NCI-H1436 (cell line): ENCODE measurements at regions not wholly inside any gene's neighbourhood (a gene's known extent, or its start where the extent isn't known, plus 50 kb on each side); places are given as distances from the start of the nearest gene placed in this dataset.

ENCODE experiments used
- DNase-seq: peaks from one replicate; lab custom pipeline; 2025; lab: John Stamatoyannopoulos, UW

DNA sequence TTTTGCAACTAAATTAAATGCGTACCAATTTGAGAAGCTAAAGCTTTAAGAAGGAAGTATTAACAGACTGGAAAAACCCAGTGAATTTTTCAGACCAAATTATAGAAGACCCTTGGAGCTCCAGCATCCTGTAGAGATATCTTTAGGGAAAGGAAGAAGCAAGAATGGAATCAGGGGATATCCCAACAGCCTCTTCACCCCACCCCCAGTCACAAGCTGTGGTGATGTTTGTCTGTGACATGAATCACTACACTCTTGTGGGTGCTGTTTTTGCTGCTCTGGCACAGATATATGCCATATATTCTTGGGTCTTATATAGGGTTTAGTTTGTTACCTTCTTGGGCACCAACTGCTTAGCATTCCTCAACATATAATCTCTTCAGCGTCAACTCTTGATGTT, 78.5 kb upstream of the BCL6 start:
- DNase-seq: no peak

- no peak for DNase-seq
Measured at GRCh38 chr3:187827723-187828122, 82.5 kb upstream of the BCL6 start.

DNA sequence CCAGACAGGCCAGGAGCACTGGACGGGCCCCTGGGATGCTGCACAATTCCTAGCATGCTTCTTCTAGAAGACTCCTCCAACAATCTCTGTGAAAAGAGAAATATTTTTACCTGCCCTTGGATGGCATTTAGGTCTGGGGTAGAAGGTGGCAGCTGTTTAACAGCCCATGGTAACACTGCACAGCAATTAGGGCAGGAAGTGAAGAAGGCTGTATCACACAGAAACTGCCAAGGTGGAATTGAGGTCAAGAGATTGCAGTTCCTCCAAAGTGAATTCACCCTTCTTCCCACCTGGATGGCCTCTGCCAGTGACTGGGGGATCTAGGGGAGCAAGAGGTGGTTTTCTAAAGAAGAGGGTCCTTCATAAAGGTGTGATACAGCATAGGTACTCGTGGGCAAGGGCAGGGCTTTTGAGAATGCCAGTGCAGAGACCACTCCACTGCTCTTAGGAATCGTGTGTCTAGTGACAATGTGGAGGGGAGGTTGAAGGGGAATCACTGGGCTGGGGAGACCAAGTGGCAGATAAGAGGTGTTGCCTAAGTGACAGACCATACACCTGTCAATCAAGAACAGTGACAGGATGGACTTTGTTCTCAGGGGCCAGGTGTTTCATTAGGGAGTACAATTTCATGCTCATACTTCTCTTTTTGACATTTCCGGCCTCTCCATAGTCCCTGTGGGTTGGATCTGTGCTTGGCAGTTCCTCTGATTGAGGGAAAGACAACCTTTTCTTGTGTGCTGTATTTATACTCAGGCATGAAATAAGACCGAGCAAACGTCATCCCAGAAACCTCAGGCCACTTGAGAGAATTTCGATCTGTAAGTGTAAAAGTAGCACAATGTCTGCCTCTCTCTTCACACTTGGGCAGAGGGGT, 83.5 kb upstream of the BCL6 start:
- peak; percentile 32 for DNase-seq

DNA sequence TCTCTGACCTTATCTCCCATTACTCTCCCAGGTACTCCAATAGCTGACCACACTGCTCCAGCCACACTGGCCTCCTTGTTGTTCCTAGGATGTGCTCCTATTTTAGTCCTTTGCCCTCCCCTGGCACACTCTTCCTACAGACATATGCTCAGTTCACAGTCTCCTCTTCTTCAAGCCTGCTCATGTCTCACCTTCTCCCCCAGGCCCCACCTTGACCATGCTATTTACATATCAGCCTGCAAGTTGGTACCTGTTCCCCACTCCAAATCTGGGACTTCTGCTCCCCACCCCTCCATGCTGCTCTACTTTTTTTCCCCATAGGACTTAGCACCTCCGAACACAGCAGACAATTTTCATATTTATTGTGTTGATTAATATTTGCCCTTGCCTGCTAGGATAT, 84.9 kb upstream of the BCL6 start:
- no peak for DNase-seq

DNA sequence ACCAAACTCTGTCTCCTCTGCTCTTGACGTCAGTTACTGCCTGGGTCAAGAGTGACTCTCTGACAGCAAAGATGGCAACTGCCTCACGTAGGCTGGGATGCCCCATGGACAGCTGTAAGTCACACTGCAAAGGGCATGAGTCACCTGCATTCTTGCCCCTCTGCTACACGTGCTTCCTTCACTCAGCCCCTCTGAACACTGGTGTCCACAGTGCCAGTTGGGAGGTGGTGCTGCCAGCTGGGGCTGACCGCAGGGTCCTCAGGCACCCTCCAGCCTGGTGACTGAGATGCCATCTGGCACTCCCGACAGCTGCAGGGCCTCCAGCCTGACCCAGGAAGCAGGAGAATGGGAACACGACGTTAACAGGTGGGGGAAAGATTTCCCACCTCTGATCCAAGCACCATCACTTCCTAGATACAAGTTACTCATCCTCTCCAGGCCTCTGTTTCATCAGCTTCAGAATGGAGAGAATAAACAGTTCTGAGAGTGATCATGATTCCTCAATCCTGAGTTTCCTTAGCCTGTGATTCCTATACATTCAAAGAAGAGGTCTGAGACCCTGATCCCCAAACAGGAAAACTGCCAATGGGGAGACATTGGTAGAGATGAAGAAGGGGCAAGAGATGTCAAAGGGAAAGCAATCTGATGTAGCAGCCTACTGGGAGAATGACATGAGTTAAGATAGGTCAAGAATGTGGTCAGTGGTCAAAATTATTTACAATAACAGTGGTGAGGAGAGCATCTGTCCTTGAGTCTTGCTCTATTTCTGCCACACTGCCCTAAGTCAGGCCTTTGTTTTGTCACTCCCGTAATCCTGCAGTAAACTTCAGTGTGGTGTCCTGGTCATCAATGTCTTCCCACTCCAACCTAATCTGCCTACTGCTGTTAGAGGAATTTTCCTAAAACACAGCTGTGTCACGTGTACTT, 86.1 kb upstream of the BCL6 start:
- no peak for DNase-seq

- no peak for DNase-seq
Measured at GRCh38 chr3:187832202-187832601, 86.9 kb upstream of the BCL6 start.

DNA sequence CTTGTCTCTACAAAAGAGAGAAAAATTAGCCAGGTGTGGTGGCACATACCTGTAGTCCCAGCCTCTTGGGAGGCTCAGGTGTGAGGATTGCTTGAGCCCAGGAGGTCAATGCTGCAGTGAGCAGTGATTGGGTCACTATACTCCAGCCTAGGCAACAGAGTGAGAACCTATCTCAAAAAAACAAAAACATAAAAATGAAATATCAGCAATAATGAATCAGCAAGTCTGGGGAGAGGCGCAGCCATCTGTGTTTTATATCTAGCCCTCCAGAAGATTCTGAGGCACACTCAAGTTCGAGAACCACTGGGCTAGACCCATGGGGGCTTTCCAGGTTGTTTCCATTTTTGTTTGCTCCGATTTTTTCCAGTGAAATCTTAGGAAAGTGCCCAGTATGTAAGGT, 88.1 kb upstream of the BCL6 start:
- DNase-seq: no peak

- no peak for DNase-seq
Measured at GRCh38 chr3:187833799-187834578, 88.7 kb upstream of the BCL6 start.

DNA sequence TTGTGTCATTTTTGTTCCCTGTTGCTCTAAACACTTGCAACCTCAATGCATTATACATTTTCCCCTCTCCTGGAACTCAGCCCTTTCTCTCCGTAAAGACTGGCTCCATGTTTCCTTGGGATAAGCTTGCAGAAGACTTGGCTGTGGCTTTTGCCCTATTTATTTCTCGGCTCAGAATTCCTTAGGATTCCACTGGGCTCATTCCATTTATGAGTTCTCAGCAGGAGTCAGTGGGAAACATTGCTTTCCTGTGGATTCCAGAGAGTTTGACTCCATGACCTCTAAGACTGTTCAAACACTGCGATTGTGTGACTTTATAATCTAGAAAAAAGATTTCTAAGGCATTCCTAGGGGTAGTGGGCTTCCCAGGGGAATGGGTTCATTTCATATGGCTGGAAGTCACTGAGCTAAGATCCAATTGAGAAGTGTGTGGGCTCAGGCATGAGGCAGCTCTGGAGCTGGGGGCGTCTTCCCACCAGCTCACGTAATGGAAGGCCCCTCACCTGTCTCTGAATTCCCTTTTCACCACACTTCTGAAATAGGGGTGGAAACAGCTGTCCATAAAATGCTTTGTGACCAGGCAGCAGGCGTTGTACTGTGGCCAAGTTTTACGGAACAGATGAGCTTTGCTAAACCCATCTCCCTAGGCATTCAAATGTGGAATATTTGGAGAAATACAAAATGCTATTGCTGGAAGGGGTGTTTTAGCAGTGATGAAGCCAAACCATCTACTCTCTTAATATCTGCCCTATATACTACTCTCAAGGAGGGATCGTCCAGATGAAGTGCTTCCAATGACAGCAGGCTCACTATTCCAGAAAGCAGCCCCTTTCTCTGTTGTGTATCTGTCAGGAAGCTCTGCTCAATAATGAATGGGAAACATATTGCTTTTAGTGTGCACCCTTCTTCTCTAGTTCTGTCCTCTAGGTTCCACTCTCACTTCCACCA, 91.8 kb upstream of the BCL6 start:
- DNase-seq: no peak

- DNase-seq: no peak
Measured at GRCh38 chr3:187838016-187838540, 92.8 kb upstream of the BCL6 start.

DNA sequence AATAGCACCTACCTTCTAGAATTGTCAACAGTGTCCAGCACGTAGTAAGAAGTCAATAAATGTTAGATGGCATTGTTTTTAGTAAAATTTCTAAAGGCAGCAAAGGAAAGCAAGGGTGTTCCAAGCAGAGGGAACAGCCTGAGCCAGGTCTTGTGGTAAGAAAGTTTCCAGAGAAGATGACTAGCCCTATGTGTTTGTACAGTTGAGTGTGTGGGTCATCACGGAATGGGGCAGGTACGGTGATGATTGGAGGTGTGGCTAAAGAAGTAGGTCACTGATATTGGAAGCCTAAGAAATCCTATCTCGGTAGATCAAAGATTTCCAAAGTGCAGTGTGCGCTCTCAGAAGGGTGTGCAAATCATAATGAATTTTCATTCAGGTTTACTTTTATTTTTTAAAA, 94.2 kb upstream of the BCL6 start:
- DNase-seq: no peak

DNA sequence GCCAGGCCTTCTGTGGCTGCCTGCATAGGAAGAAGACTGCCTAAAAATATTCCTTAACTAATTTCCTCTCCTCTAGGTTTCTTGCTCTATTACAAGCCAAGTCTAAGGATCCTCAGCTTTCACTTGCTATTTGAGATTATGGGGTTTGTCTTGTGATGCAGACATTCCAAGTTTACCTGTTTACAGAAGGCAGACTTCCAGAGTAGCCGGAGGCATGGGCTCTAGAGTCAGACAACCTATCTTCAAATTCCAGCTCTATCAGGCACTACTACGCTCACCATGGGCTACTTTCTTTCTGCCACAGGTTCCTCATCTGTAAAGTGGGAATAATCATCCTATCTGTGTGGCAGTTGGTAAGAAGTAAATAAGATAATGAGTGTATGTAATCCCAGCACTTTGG, 95.6 kb upstream of the BCL6 start:
- DNase-seq: no peak

GRCh38 chr3:187841560-187841959, 96.3 kb upstream of the BCL6 start:
- no peak for DNase-seq

DNA sequence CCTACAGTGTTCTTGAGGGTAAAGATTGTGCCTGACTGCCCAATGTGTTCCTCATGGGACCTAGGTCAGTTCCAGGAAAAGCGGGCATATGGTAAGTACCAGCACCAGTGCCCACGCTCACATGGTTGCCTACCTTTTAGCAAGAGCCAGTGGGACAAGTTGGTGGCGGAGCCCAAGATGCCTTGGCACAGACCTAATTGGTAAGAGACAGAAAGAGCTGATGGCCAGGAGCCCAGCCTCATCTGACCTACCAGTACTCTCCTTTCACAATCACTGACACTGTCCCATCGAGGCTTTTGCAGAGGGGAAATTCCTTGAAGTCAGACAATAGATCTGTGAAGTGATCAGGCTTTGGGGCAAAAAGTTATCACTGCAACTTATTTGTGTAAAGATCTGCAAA, 98.4 kb upstream of the BCL6 start:
- DNase-seq: no peak

DNA sequence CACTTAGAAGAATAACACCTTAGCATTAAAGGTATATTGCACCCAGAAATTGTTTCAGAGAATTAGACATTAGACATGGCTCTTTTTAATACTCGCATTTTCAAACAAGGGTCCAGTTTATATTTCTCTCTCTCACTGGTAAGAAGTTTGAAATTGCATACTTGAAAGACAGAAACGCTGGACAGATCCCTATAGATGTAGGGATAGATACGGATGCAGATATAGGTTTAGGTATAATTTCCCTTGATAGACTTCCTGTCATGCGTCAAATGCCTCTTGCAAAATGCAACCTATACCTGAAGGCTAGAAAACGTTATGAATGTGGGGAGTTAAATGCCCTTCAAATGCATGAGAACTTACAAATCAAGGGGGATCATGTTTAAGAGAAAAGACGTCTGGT, 99.4 kb upstream of the BCL6 start:
- DNase-seq: no peak

DNA sequence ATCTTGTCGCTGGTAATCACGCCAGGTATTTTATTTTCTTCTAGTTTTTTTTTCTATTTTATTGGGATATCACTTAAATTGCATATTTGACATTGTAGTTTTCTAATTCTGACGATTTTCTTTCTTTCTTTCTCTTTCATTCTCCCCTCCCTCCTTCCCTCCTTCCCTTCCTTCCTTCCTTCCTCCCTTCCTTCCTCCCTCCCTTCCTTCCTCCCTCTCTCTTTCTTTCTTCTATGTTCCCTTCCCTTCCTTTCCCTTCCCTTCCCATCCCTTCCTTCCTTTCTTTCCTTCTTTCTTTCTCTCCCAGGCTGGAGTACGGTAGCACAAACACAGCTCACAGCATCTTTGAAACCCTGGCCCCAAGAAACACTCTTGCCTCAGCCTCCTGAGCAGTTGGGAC, 100.6 kb upstream of the BCL6 start:
- no peak for DNase-seq

GRCh38 chr3:187848401-187848800, 103.1 kb upstream of the BCL6 start:
- no peak for DNase-seq

- DNase-seq: no peak
Measured at GRCh38 chr3:187849016-187849654, 103.9 kb upstream of the BCL6 start.

GRCh38 chr3:187850258-187850921, 105.1 kb upstream of the BCL6 start:
- DNase-seq: no peak
